ENCODE measurements at regions not wholly inside any gene's neighbourhood (a gene's known extent, or its start where the extent isn't known, plus 50 kb on each side); places are given as distances from the start of the nearest gene placed in this dataset.

DNA sequence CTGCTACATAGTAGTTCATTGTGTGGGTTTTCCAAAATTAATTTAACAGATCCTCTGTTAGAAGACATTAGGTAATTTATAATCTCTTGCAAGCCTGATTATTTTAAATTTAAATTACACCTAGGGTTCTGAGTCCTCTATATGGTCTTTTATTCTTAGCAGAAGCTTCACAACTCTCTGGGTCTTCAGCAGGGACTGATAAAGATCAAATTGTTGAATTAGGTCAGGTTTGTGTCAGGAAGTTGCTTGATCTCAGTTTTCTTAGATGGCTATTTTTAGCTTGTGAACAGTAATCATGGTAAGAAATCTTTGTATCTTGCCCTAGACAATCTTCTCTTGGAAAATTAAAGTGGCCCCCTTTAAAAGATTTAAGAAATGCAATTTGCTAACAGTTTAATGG is 183.1 kb upstream of the HDAC9 start:
- BruUV-seq (replicated peaks) = no TSS peak
- in situ Hi-C loops (cut with HindIII; ENCODE audit: extremely low pct_ligation_motif_present, low pct_unique_long_range_greater_than_20kb) = no loop called here
- H3K36me3 ChIP-seq (replicated peaks in 1 of 2; ENCODE audit: control insufficient read depth in 1 of 2, insufficient read depth in 2 of 2, low read length in 2 of 2) = no peaks in the 10 kb centered on the region
- no peaks in the 10 kb centered on the region; a peak in 1 of 5 replicates for H3K27me3 ChIP-seq (ENCODE audit: control insufficient read depth in 1 of 2, insufficient read depth in 2 of 2, low read length in 2 of 2)
- H3K79me2 ChIP-seq (ENCODE audit: insufficient read depth, low read length) = no peaks in the 10 kb centered on the region
- no peak for TF ChIP-seq ZNF317 (CRISPR knock-in tag; IDR thresholded peaks at IDR 0.05)
- TF ChIP-seq ZNF496 (CRISPR knock-in tag; IDR thresholded peaks at IDR 0.05; ENCODE audit: insufficient replicate concordance) = no peak
- TF ChIP-seq, protein P1, sequence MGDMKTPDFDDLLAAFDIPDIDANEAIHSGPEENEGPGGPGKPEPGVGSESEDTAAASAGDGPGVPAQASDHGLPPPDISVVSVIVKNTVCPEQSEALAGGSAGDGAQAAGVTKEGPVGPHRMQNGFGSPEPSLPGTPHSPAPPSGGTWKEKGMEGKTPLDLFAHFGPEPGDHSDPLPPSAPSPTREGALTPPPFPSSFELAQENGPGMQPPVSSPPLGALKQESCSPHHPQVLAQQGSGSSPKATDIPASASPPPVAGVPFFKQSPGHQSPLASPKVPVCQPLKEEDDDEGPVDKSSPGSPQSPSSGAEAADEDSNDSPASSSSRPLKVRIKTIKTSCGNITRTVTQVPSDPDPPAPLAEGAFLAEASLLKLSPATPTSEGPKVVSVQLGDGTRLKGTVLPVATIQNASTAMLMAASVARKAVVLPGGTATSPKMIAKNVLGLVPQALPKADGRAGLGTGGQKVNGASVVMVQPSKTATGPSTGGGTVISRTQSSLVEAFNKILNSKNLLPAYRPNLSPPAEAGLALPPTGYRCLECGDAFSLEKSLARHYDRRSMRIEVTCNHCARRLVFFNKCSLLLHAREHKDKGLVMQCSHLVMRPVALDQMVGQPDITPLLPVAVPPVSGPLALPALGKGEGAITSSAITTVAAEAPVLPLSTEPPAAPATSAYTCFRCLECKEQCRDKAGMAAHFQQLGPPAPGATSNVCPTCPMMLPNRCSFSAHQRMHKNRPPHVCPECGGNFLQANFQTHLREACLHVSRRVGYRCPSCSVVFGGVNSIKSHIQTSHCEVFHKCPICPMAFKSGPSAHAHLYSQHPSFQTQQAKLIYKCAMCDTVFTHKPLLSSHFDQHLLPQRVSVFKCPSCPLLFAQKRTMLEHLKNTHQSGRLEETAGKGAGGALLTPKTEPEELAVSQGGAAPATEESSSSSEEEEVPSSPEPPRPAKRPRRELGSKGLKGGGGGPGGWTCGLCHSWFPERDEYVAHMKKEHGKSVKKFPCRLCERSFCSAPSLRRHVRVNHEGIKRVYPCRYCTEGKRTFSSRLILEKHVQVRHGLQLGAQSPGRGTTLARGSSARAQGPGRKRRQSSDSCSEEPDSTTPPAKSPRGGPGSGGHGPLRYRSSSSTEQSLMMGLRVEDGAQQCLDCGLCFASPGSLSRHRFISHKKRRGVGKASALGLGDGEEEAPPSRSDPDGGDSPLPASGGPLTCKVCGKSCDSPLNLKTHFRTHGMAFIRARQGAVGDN (CRISPR knock-in tag; IDR thresholded peaks at IDR 0.05) = no peak
- TF ChIP-seq, protein P2, sequence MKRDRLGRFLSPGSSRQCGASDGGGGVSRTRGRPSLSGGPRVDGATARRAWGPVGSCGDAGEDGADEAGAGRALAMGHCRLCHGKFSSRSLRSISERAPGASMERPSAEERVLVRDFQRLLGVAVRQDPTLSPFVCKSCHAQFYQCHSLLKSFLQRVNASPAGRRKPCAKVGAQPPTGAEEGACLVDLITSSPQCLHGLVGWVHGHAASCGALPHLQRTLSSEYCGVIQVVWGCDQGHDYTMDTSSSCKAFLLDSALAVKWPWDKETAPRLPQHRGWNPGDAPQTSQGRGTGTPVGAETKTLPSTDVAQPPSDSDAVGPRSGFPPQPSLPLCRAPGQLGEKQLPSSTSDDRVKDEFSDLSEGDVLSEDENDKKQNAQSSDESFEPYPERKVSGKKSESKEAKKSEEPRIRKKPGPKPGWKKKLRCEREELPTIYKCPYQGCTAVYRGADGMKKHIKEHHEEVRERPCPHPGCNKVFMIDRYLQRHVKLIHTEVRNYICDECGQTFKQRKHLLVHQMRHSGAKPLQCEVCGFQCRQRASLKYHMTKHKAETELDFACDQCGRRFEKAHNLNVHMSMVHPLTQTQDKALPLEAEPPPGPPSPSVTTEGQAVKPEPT (CRISPR knock-in tag; IDR thresholded peaks at IDR 0.05; ENCODE audit: low read depth) = no peak
- no peak for TF ChIP-seq ZNF12 (CRISPR knock-in tag; IDR thresholded peaks at IDR 0.05)
- TF ChIP-seq, protein P3, sequence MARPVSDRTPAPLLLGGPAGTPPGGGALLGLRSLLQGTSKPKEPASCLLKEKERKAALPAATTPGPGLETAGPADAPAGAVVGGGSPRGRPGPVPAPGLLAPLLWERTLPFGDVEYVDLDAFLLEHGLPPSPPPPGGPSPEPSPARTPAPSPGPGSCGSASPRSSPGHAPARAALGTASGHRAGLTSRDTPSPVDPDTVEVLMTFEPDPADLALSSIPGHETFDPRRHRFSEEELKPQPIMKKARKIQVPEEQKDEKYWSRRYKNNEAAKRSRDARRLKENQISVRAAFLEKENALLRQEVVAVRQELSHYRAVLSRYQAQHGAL (CRISPR knock-in tag; IDR thresholded peaks at IDR 0.05; ENCODE audit: not compliant biosample characterization) = no peak
- TF ChIP-seq, protein P4, sequence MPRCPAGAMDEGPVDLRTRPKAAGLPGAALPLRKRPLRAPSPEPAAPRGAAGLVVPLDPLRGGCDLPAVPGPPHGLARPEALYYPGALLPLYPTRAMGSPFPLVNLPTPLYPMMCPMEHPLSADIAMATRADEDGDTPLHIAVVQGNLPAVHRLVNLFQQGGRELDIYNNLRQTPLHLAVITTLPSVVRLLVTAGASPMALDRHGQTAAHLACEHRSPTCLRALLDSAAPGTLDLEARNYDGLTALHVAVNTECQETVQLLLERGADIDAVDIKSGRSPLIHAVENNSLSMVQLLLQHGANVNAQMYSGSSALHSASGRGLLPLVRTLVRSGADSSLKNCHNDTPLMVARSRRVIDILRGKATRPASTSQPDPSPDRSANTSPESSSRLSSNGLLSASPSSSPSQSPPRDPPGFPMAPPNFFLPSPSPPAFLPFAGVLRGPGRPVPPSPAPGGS (CRISPR knock-in tag; IDR thresholded peaks at IDR 0.05) = no peak
- TF ChIP-seq ZSCAN12 (CRISPR knock-in tag; IDR thresholded peaks at IDR 0.05) = no peak
- no peak for TF ChIP-seq SYNCRIP (IDR thresholded peaks at IDR 0.05; ENCODE audit: insufficient read depth, low read depth, low read length)
- H3K4me1 ChIP-seq (ENCODE audit: insufficient read depth, low read length) = no peaks in the 10 kb centered on the region
- no peak overlapping the region for H3K27ac ChIP-seq (ENCODE audit: extremely low read length, insufficient read depth, low read length)
- no peak for ATAC-seq
- FAIRE-seq = no peak
- DNase-seq (ENCODE audit: low spot score) = no peak
- POLR2A ChIA-PET = no interaction called here
- CTCF ChIA-PET (ENCODE audit: low intra/inter-chr PET ratio, low total read pairs) = no interaction called here
- H3K9ac ChIP-seq (ENCODE audit: insufficient read depth, low read depth, low read length) = no peak overlapping the region
- H3K9me3 ChIP-seq (ENCODE audit: low read length) = no peaks in the 10 kb centered on the region
- H3K4me3 ChIP-seq (replicated peaks in 1 of 3; ENCODE audit: insufficient read depth in 1 of 3, low read depth in 2 of 3, low read length in 3 of 3) = no peak overlapping the region
- H2AFZ ChIP-seq (ENCODE audit: low read length) = no peak overlapping the region
- no peaks in the 10 kb centered on the region for H4K20me1 ChIP-seq (ENCODE audit: insufficient read depth, low read length)
- H3K4me2 ChIP-seq (ENCODE audit: low read depth, low read length) = no peak overlapping the region
- intact Hi-C loops (cut with micrococcal nuclease; ENCODE audit: unreplicated experiment) = no loop called here
